ACHN (cell line): ENCODE measurements at regions not wholly inside any gene's neighbourhood (a gene's known extent, or its start where the extent isn't known, plus 50 kb on each side); places are given as distances from the start of the nearest gene placed in this dataset.

ENCODE experiments used
- DNase-seq: peaks from one replicate; pipeline ENCODE4 v3.0.0-alpha.2; 2015
- in situ Hi-C: cut with HindIII; loops from 2 replicates; pipeline ENCODE4 v1.10.0; 2017; ENCODE audit warnings: low sequenced_read_pairs, low pct_ligation_motif_present, low pct_unique_long_range_greater_than_20kb

- in situ Hi-C loops = no loop called here
- DNase-seq = no peak
Observed at GRCh38 chr1:213649373-213649772, 338.4 kb upstream of the PROX1 start.

- no peak for DNase-seq
- in situ Hi-C loops = no loop called here
Observed at GRCh38 chr1:213650603-213651002, 337.2 kb upstream of the PROX1 start.

GRCh38 chr1:213651077-213651476, 336.7 kb upstream of the PROX1 start:
- in situ Hi-C loops = no loop called here
- no peak for DNase-seq

- in situ Hi-C loops = no loop called here
- DNase-seq = no peak
Observed at GRCh38 chr1:213652109-213652508, 335.7 kb upstream of the PROX1 start.

GRCh38 chr1:213656039-213656438, 331.7 kb upstream of the PROX1 start:
- no peak for DNase-seq
- in situ Hi-C loops = no loop called here

GRCh38 chr1:213656503-213656902, 331.3 kb upstream of the PROX1 start:
- no peak for DNase-seq
- in situ Hi-C loops = no loop called here

GRCh38 chr1:213657013-213657412, 330.8 kb upstream of the PROX1 start:
- no peak for DNase-seq
- in situ Hi-C loops = no loop called here

GRCh38 chr1:213657879-213658278, 329.9 kb upstream of the PROX1 start:
- DNase-seq = no peak
- in situ Hi-C loops = no loop called here

GRCh38 chr1:213658457-213658856, 329.3 kb upstream of the PROX1 start:
- DNase-seq = no peak
- in situ Hi-C loops = no loop called here

DNA sequence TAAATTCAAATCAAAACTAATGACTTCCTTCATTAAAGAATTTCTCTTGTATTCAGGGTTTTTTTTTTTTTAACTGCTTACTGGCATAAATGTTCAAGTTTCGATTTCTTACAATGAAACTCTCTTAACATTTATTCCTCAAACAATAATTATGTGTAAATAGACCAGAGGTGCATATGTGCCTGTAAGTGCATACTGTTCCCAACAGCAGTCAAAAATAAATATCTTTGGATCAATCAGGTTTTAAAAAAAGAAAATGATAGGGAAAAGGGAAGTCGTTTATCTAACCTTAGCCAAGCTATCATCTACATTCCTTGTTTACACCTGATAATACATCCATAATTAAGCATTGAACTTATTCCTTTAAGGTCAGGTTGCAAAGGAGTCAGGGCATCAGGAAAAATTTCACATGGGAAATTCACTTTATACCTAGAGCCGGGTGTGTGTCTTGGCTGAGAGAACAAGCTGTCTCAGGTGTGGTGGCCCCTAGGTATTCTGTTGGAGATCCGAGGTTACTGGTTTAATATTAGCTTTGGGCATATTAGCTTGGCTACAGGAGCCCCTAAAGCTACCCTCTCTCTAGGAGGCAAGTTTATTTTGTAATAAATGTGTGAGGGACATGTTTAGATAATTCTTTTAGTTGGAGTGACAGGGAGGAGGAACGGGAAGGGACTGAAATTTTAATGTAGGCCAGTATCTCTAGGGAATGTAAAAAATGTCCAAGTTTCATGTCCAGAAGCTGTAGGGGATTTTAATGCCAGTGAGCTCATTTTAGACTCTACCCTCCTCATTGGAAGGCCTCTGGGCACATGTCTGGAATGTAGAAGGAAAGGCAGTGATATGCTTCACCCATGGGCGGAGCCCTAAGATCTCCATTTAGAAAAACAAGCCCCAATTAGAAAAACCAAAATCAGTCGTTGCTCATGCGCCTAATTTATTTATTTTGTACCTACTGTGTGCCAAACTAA, 327.9 kb upstream of the PROX1 start:
- in situ Hi-C loops = no loop called here
- DNase-seq = no peak

GRCh38 chr1:213661302-213661701, 326.5 kb upstream of the PROX1 start:
- no peak for DNase-seq
- in situ Hi-C loops = no loop called here

DNA sequence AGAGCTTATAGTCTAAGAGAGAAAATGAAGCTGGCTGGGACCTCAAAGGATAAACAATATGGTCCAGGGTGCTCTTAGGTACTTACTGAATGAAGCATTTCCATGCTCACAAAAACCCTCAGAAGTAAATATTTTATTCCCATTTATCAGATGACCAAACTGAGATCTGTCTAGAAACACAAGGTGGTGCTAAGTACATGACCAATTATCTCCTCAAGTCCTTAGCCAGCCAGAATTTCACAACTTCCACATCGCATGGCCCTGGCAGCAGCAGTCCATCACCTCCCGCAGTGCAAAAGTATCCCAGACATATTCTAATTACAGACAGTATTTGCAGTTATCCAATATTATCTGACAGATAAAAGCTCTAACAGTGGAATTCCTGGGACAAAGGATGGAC, 321.7 kb upstream of the PROX1 start:
- in situ Hi-C loops = no loop called here
- no peak for DNase-seq

- DNase-seq = no peak
- in situ Hi-C loops = no loop called here
Observed at GRCh38 chr1:213666922-213667321, 320.9 kb upstream of the PROX1 start.

DNA sequence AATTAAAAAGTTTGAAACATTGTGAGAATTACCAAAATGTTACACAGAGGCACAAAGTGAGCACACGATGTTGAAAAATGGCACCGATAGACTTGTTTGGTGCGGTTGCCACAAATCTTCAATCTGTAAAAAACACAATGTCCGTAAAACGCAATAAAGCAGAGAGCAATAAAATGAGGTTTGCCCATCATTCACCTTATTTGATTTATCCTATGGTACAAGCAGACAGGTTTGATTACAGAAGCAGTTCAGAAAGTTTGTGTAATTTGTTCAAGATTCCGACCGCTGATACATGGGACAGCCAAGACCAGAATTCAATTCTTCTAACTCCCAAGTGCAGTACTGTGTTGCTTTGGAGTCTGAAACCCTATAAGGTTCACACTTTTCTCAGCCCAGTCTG, 318.3 kb upstream of the PROX1 start:
- no peak for DNase-seq
- in situ Hi-C loops = no loop called here

DNA sequence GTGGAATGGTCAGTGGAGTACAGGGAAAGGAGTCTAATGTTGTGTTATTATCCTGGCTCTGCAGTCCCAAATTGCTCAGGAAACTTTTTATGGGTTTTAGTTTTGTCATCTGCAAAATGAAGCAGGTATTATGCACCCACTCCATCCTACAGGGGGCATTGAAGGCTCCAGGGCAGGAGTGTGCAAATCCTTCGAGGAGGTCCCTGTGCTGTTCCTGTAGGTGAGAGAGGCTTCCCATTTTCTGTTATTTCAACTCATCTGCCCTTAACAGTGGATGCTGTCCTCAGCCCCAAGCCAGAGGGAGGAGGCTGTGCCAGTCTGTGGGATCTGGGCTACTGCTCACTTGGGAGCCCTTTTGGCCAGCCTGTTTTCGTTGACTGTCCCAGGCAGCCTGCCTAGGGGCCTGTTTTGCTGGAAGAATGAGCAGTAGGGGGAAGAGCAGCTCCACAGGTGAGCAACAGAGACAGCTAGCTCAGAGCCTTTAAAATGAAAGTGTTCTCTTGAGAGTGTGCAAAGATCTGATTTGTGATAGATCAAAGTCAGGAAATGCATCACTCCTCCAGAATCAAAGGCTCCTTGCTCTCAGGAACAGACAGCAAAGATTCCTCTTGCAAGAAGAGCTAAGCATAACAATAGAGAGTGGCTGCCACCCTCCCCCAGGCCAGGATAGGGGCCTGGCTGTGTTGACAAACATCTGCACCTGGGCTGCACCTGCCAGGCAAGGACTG, 317.6 kb upstream of the PROX1 start:
- in situ Hi-C loops = no loop called here
- DNase-seq = no peak

- DNase-seq = no peak
- in situ Hi-C loops = no loop called here
Observed at GRCh38 chr1:213670692-213671023, 317.1 kb upstream of the PROX1 start.

GRCh38 chr1:213675043-213675442, 312.7 kb upstream of the PROX1 start:
- in situ Hi-C loops = no loop called here
- DNase-seq = no peak

DNA sequence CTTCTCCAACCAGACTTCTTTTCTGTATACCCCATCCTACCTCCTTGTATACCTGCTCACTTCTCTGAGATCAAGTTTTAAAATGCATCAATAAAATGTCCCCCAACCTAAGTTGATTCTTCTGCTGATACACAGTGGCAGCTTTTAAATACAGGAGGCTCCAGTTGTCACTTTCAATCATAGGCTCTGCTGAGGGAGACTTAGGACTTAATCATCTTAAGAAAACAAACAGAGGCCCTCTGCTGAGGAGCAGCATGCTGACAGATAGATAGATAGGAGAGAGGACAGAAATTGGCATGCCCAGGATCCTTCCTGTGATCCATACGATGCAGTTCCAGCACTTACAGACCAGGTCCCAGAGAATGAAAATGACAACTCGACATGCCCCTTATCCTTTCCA, 311.0 kb upstream of the PROX1 start:
- no peak for DNase-seq
- in situ Hi-C loops = no loop called here

DNA sequence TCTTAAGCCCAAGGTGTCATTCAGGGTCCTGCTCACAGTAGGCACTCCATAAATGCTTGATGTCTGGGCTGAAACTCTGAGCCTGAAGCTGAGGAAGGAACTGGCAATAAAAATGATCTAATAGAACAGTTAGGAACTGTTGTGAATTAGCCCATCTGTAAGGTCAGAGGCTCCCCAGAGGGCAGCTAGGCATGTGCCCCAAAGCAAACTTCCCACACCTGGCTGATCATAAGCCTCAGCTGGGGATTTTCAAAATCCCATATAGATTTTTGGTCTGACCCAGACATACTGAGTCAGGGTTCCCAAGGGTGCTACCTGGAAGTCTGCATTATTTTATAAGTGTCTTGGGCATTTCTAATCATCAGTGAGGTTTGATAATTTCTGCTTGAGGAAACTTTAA, 309.4 kb upstream of the PROX1 start:
- DNase-seq = no peak
- in situ Hi-C loops = no loop called here

GRCh38 chr1:213678753-213679152, 309.0 kb upstream of the PROX1 start:
- DNase-seq = no peak
- in situ Hi-C loops = no loop called here
